Endothelial cell of umbilical vein (primary cell): ENCODE measurements at regions not wholly inside any gene's neighbourhood (a gene's known extent, or its start where the extent isn't known, plus 50 kb on each side); places are given as distances from the start of the nearest gene placed in this dataset.

ENCODE experiments used
- CTCF ChIP-seq, 2 donors: IDR thresholded peaks; 1 replicate in 1 of 2; 2 replicates in 1 of 2; pipeline ENCODE4 v1.5.1; 2011; ENCODE audit warnings: low read length in 2 of 2, mild to moderate bottlenecking in 2 of 2, moderate library complexity in 2 of 2, control low read depth in 1 of 2, inconsistent platforms in 1 of 2, low read depth in 1 of 2; ENCODE audit not compliant: insufficient read depth in 1 of 2; ENCODE audit errors: extremely low read depth in 1 of 2
- EZH2 ChIP-seq: IDR thresholded peaks from 2 replicates; pipeline ENCODE4 v1.6.1; 2012; ENCODE audit warnings: borderline replicate concordance, low read depth, mild to moderate bottlenecking, moderate library complexity, low read length, inconsistent platforms; ENCODE audit not compliant: severe bottlenecking
- FOS ChIP-seq: IDR thresholded peaks from 2 replicates; pipeline ENCODE4 v1.6.1; 2011; ENCODE audit warnings: mild to moderate bottlenecking, low read length, moderate library complexity, borderline replicate concordance; ENCODE audit not compliant: insufficient read depth
- GATA2 ChIP-seq: IDR thresholded peaks from 2 replicates; pipeline ENCODE4 v1.7.0; 2011; ENCODE audit warnings: low read depth, mild to moderate bottlenecking, moderate library complexity, mixed read lengths, low read length; ENCODE audit not compliant: insufficient read length, insufficient read depth
- JUN ChIP-seq: IDR thresholded peaks from 2 replicates; pipeline ENCODE4 v1.6.1; 2011; ENCODE audit warnings: borderline replicate concordance, low read depth; ENCODE audit not compliant: insufficient read length, insufficient read depth
- MAX ChIP-seq: IDR thresholded peaks from 2 replicates; pipeline ENCODE4 v1.6.1; 2011; ENCODE audit not compliant: insufficient read depth, insufficient read length
- MYC ChIP-seq: IDR thresholded peaks from one replicate; pipeline ENCODE4 v1.6.1; 2011; ENCODE audit warnings: mild to moderate bottlenecking, low read depth, low read length
- POLR2A ChIP-seq: IDR thresholded peaks from 2 replicates; pipeline ENCODE4 v1.6.1; 2012; ENCODE audit warnings: low read depth, mild to moderate bottlenecking, control low read depth, low read length
- POLR2AphosphoS5 ChIP-seq: IDR thresholded peaks from 2 replicates; pipeline ENCODE4 v1.6.1; 2012; ENCODE audit warnings: low read depth, mild to moderate bottlenecking, control low read depth, low read length, moderate library complexity; ENCODE audit not compliant: insufficient read depth

- peak; percentile 40 to 52 for TF ChIP-seq CTCF (IDR thresholded peaks at IDR 0.05; ENCODE audit: extremely low read depth in 1 of 2, insufficient read depth in 1 of 2, low read depth in 1 of 2, low read length in 2 of 2)
- TF ChIP-seq POLR2AphosphoS5 = no peak
- TF ChIP-seq POLR2A = no peak
- no peak for TF ChIP-seq FOS
- no peak for TF ChIP-seq MAX
- TF ChIP-seq MYC = no peak
- TF ChIP-seq EZH2 = no peak
- no peak for TF ChIP-seq JUN
- TF ChIP-seq GATA2 = no peak
Observed at GRCh38 chr12:74365178-74365964, 172.3 kb upstream of the ATXN7L3B start.
